ENCODE measurements at regions not wholly inside any gene's neighbourhood (a gene's known extent, or its start where the extent isn't known, plus 50 kb on each side); places are given as distances from the start of the nearest gene placed in this dataset.

DNA sequence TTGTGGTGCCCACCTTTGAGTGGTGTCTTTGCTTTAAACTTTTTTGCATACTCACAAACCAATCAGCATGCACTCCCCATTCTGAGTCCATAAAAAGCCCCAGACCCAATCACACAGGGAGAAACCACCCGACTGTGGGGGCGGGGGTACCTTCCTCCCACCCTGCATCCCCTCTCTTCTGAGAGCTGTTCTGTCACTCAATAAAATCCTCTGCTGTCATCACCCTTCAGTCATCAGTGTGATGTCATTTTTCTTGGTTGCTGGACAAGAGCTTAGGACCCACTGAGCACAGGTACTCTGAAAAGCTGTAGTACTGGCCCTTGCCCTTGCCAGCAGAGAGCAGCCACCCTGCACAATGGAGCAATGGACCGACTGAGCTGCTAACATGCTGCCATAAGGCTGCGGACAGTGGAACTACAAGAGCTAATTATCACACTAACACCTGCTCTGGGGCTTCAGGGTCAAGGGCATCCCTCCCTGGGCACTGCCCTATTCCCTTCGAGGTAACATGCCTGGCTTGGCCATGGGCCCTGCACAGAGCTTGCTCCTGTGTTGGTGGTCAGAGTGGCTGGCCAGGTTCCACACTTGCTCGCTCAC, 62.9 kb upstream of the PGRMC2 start:
- CTCF ChIA-PET: no interaction called here
- peaks cover 2% of the 10 kb centered on the region for H3K9me3 Mint-ChIP-seq (ENCODE audit: insufficient read depth)
- 94% methylated on average over 4 of the region's 6 CpGs for WGBS (ENCODE audit: insufficient coverage)

DNA sequence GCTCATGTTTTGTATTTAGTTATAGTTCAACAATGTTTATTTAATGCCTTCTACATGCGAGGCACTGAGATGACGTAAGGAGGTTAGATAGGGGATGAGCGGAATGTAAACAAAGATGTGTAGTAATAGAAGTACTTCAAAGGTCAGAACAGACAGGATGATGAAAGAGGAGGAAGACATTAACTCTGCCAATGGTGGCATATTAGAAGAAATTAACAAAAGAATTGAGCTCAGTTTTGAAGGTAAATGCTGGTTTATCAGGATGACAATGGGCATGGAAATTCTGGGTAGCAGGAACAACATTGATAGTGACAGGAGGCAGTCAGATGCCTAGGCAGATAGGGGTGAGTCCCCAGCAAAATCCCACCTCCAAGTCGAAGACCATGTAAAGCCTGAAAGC, 62.3 kb upstream of the PGRMC2 start:
- Histone ChIP-seq H3K36me3 (replicated peaks in 1 of 2; ENCODE audit: control extremely low read depth in 1 of 2, control insufficient read depth in 1 of 2, extremely low read depth in 1 of 2, insufficient read depth in 2 of 2, low read length in 1 of 2) (no peaks in the 10 kb centered on the region), H3K4me3 (ENCODE audit: control extremely low read depth in 1 of 5, extremely low read depth in 1 of 5, insufficient read depth in 1 of 5, low read depth in 2 of 5, low read length in 4 of 5) (no peak overlapping the region), H3K79me2 (ENCODE audit: control insufficient read depth, insufficient read depth, low read length) (no peaks in the 10 kb centered on the region), H2AFZ (ENCODE audit: insufficient read depth, low read depth, low read length, poor library complexity, severe bottlenecking) (no peak overlapping the region), H3K9me3 (ENCODE audit: control extremely low read depth in 1 of 3, control insufficient read depth in 2 of 3, insufficient read depth in 1 of 3, low read length in 2 of 3) (peaks cover 0 to 1% (median 0%) of the 10 kb centered on the region in 3 donors), H3K27me3 (replicated peaks in 1 of 4; ENCODE audit: control extremely low read depth in 1 of 4, control insufficient read depth in 3 of 4, insufficient read depth in 4 of 4, low read length in 3 of 4) (no peaks in the 10 kb centered on the region), H4K20me1 (ENCODE audit: control insufficient read depth, insufficient read depth, low read length, poor library complexity, severe bottlenecking) (no peaks in the 10 kb centered on the region), H3K4me2 (replicated peaks; ENCODE audit: low read depth, low read length, poor library complexity, severe bottlenecking) (no peak overlapping the region), H3K4me1 (ENCODE audit: control insufficient read depth in 2 of 2, insufficient read depth in 2 of 2, low read length in 2 of 2) (no peaks in the 10 kb centered on the region), H3K27ac (ENCODE audit: low read length in 2 of 2) (no peak overlapping the region), H3K9ac (ENCODE audit: low read length) (no peak overlapping the region)
- POLR2A ChIA-PET: no interaction called here
- DNase-seq (no peak), ATAC-seq (ENCODE audit: low read depth) (no peak)
- H3K4me3 Mint-ChIP-seq: no peak overlapping the region
- 100% methylated on average over 4 of the region's 4 CpGs for WGBS (ENCODE audit: insufficient coverage)
- H3K9me3 Mint-ChIP-seq (ENCODE audit: insufficient read depth): peaks cover 2% of the 10 kb centered on the region
- H3K27ac Mint-ChIP-seq: no peak overlapping the region
- TF ChIP-seq, protein P1, sequence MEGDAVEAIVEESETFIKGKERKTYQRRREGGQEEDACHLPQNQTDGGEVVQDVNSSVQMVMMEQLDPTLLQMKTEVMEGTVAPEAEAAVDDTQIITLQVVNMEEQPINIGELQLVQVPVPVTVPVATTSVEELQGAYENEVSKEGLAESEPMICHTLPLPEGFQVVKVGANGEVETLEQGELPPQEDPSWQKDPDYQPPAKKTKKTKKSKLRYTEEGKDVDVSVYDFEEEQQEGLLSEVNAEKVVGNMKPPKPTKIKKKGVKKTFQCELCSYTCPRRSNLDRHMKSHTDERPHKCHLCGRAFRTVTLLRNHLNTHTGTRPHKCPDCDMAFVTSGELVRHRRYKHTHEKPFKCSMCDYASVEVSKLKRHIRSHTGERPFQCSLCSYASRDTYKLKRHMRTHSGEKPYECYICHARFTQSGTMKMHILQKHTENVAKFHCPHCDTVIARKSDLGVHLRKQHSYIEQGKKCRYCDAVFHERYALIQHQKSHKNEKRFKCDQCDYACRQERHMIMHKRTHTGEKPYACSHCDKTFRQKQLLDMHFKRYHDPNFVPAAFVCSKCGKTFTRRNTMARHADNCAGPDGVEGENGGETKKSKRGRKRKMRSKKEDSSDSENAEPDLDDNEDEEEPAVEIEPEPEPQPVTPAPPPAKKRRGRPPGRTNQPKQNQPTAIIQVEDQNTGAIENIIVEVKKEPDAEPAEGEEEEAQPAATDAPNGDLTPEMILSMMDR (IDR thresholded peaks at IDR 0.05): no peak
- no peak for TF ChIP-seq EZH2 (IDR thresholded peaks at IDR 0.05; ENCODE audit: borderline replicate concordance, insufficient read depth, low read depth, low read length, poor library complexity, severe bottlenecking)
- CTCF ChIA-PET: no interaction called here
- intact Hi-C loops (cut with micrococcal nuclease): no loop called here
- no peaks in the 10 kb centered on the region for H3K4me1 Mint-ChIP-seq
- H3K27me3 Mint-ChIP-seq: no peaks in the 10 kb centered on the region

More for the DNA sequence above, 62.9 kb upstream of the PGRMC2 start:
- Histone ChIP-seq H3K36me3 (replicated peaks in 1 of 2; ENCODE audit: control extremely low read depth in 1 of 2, control insufficient read depth in 1 of 2, extremely low read depth in 1 of 2, insufficient read depth in 2 of 2, low read length in 1 of 2) (no peaks in the 10 kb centered on the region), H3K4me2 (replicated peaks; ENCODE audit: low read depth, low read length, poor library complexity, severe bottlenecking) (no peak overlapping the region), H3K9me3 (ENCODE audit: control extremely low read depth in 1 of 3, control insufficient read depth in 2 of 3, insufficient read depth in 1 of 3, low read length in 2 of 3) (peaks cover 0 to 1% (median 0%) of the 10 kb centered on the region in 3 donors), H3K27ac (ENCODE audit: low read length in 2 of 2) (no peak overlapping the region), H3K79me2 (ENCODE audit: control insufficient read depth, insufficient read depth, low read length) (no peaks in the 10 kb centered on the region), H3K9ac (ENCODE audit: low read length) (no peak overlapping the region), H3K4me3 (ENCODE audit: control extremely low read depth in 1 of 5, extremely low read depth in 1 of 5, insufficient read depth in 1 of 5, low read depth in 2 of 5, low read length in 4 of 5) (no peak overlapping the region), H3K27me3 (replicated peaks in 1 of 4; ENCODE audit: control extremely low read depth in 1 of 4, control insufficient read depth in 3 of 4, insufficient read depth in 4 of 4, low read length in 3 of 4) (no peaks in the 10 kb centered on the region), H2AFZ (ENCODE audit: insufficient read depth, low read depth, low read length, poor library complexity, severe bottlenecking) (no peak overlapping the region), H3K4me1 (ENCODE audit: control insufficient read depth in 2 of 2, insufficient read depth in 2 of 2, low read length in 2 of 2) (no peaks in the 10 kb centered on the region), H4K20me1 (ENCODE audit: control insufficient read depth, insufficient read depth, low read length, poor library complexity, severe bottlenecking) (no peaks in the 10 kb centered on the region)
- H3K27ac Mint-ChIP-seq: no peak overlapping the region
- TF ChIP-seq, protein P1 (IDR thresholded peaks at IDR 0.05): no peak
- TF ChIP-seq EZH2 (IDR thresholded peaks at IDR 0.05; ENCODE audit: borderline replicate concordance, insufficient read depth, low read depth, low read length, poor library complexity, severe bottlenecking): no peak
- intact Hi-C loops (cut with micrococcal nuclease): no loop called here
- no peaks in the 10 kb centered on the region for H3K27me3 Mint-ChIP-seq
- no peaks in the 10 kb centered on the region for H3K4me1 Mint-ChIP-seq
- H3K4me3 Mint-ChIP-seq: no peak overlapping the region
- DNase-seq (no peak), ATAC-seq (ENCODE audit: low read depth) (no peak)
- POLR2A ChIA-PET: no interaction called here
